GM12874 (cell line): ENCODE measurements at regions not wholly inside any gene's neighbourhood (a gene's known extent, or its start where the extent isn't known, plus 50 kb on each side); places are given as distances from the start of the nearest gene placed in this dataset.

Experiments
- TF ChIP-seq, protein P1 (sequence below): IDR thresholded peaks from 2 replicates; pipeline ENCODE4 v1.5.1; 2011; ENCODE audit warnings: low read depth, mild to moderate bottlenecking, control low read depth, low read length, moderate library complexity; ENCODE audit not compliant: insufficient read depth

DNA sequence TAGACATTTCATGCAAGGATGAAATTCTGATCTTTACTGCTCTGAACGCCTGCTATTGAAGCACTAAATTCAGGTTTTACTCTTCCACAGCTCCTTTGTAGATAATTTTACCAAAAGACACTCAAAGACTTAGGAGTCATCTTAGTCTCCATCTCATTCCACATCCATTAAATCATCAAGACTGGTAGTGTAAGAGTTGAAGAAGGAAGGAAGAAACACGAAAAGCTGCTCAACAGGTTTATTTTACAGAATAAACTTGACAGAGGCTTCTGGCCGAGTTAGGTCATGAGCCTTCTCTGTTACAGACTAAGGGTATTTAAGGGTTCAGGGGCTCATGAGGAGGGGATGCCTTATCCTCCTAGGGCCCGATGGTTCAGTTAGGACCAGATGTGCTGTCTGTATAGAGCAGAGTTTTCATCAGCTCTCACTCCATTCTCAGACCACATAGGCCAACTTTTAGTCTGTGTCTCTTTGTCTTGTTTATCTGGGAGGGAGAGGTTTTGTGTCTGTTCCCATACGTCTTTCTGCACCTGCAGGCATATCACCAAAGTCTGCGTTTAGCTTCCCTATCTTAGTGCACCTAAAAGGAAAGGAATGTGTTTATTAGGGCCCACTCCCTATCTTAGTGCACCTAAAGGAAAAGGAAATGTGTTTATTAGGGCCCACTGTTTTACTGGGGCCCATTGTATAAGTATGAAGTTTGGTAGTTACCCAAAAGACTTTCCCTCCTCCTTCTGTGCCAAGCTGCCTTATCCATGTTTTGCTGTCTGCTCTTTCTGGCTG lies 57.4 kb upstream of the RGS18 start:
- TF ChIP-seq, protein P1, sequence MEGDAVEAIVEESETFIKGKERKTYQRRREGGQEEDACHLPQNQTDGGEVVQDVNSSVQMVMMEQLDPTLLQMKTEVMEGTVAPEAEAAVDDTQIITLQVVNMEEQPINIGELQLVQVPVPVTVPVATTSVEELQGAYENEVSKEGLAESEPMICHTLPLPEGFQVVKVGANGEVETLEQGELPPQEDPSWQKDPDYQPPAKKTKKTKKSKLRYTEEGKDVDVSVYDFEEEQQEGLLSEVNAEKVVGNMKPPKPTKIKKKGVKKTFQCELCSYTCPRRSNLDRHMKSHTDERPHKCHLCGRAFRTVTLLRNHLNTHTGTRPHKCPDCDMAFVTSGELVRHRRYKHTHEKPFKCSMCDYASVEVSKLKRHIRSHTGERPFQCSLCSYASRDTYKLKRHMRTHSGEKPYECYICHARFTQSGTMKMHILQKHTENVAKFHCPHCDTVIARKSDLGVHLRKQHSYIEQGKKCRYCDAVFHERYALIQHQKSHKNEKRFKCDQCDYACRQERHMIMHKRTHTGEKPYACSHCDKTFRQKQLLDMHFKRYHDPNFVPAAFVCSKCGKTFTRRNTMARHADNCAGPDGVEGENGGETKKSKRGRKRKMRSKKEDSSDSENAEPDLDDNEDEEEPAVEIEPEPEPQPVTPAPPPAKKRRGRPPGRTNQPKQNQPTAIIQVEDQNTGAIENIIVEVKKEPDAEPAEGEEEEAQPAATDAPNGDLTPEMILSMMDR, result no peak

DNA sequence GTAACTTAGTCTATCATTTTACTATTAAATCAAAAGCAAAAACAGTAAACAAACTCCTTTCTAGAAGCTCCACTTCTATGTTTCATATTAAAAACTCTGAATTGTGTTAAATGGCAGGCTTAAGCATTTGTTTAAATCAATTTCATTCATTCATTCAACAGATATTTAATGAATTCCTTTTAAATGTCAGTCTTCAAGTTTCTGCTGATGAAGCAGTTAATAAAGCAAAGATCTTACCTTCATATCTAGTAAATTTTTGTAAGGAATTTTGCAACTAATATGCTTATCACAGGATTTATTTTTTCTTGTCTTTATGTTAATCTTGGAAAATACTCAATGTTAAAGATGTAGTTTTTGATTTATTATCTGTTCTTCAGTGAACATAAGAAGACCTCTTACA lies 54.1 kb upstream of the RGS18 start:
- TF ChIP-seq, protein P1, result no peak

DNA sequence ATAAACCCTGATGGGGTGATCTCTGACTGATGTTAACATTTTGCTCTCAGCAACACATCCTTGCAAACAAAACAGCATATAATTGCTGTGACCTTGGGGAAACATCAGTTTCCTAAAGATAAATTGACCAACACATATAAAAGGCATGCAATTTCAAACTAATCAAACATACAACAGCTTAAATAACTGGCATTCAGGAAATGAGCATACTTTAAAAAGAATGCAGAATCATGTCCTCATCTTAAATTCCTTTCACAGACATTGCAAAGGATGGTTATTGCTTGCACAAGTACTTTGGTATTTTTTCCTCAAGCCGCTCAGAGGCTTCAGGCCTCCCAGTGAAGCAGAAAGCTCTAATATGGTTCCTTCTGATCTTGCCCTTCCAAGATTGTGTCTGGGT lies 53.4 kb upstream of the RGS18 start:
- TF ChIP-seq, protein P1, result no peak

DNA sequence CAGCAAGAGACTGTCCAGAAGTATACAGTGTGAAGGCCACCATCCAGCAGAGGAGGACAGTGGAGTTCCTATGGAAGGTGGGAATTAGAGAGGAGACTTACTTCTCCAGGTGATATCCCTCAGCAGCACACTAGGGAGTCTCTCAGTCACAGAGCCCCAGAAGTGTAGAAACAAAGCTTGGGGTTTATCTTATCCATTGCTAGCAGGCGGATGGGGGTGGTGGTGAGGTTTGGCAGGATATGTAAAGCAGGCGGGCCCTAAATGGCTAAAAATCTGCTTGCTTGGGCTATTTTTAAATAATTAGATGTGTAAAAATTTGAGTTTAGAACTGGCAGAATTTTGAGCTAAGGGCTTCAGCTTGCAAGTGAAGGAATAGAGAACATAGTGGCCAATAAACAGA lies 50.1 kb upstream of the RGS18 start:
- TF ChIP-seq, protein P1, result no peak
